ENCODE measurements at regions not wholly inside any gene's neighbourhood (a gene's known extent, or its start where the extent isn't known, plus 50 kb on each side); places are given as distances from the start of the nearest gene placed in this dataset.

DNA sequence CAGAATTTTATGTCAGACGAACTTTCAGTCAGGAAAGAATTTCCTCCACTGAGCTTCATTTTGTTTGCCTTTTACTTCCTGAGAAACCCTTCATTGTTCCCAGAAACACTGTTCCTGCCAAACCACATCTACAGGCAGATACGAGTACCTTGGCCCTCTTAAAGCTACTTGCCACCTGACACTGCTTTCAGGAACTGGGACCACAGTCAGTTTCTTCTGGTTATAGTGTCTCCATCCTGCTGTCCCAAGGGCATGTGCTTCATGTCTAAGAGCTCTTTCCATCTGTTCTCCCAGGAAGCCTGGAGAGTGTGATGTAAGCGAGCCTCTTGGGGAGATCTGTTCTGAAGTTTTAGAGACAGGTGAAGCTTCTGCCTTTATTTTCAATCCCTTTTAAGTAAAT, 161.7 kb upstream of the PLEKHA5 start:
- POLR2A ChIA-PET (ENCODE audit: unreplicated experiment) = no interaction called here

GRCh38 chr12:18969512-18969911, 160.0 kb upstream of the PLEKHA5 start:
- Histone ChIP-seq H3K4me2 (ENCODE audit: low read length) (no peak overlapping the region), H3K9me3 (ENCODE audit: low read length) (no peaks in the 10 kb centered on the region), H3K9me2 (replicated peaks; ENCODE audit: low read length) (no peaks in the 10 kb centered on the region), H3K36me3 (ENCODE audit: low read depth, low read length) (no peaks in the 10 kb centered on the region), H2AFZ (ENCODE audit: low read length) (no peak overlapping the region), H3K9ac (ENCODE audit: low read length) (no peak overlapping the region), H3K27ac (ENCODE audit: low read length) (no peak overlapping the region), H3K27me3 (ENCODE audit: low read length) (no peaks in the 10 kb centered on the region), H3K79me2 (ENCODE audit: low read length) (no peaks in the 10 kb centered on the region), H3F3A (ENCODE audit: low read length, unreplicated experiment) (no peaks in the 10 kb centered on the region), H3K4me3 (ENCODE audit: low read length) (no peak overlapping the region), H4K20me1 (ENCODE audit: low read length) (no peaks in the 10 kb centered on the region), H3K4me1 (ENCODE audit: insufficient read depth, low read length) (no peaks in the 10 kb centered on the region)
- intact Hi-C loops (cut with micrococcal nuclease) = no loop called here
- BruUV-seq (replicated peaks) = no TSS peak
- DNase-seq = no peak
- POLR2A ChIA-PET (ENCODE audit: unreplicated experiment) = no interaction called here
- no peak for ATAC-seq
- CTCF ChIA-PET = no interaction called here
- TF ChIP-seq EZH2phosphoT487 (IDR thresholded peaks at IDR 0.05; ENCODE audit: borderline replicate concordance, low read length) = no peak
- TF ChIP-seq CTCF (conservative IDR thresholded peaks at IDR 0.05; ENCODE audit: low read depth, low read length) = no peak
- no peak for TF ChIP-seq EZH2 (IDR thresholded peaks at IDR 0.05; ENCODE audit: low read length, unreplicated experiment)

More for the DNA sequence above, 161.7 kb upstream of the PLEKHA5 start:
- peak; percentile 29; the same call in 1 of the 2 replicates for ATAC-seq
- Histone ChIP-seq H3K4me2 (ENCODE audit: low read length) (no peak overlapping the region), H3K36me3 (ENCODE audit: low read depth, low read length) (no peaks in the 10 kb centered on the region), H4K20me1 (ENCODE audit: low read length) (no peaks in the 10 kb centered on the region), H3K9me3 (ENCODE audit: low read length) (no peaks in the 10 kb centered on the region), H3K9ac (ENCODE audit: low read length) (no peak overlapping the region), H3K4me1 (ENCODE audit: insufficient read depth, low read length) (no peaks in the 10 kb centered on the region), H3F3A (ENCODE audit: low read length, unreplicated experiment) (no peaks in the 10 kb centered on the region), H3K9me2 (replicated peaks; ENCODE audit: low read length) (no peaks in the 10 kb centered on the region), H3K4me3 (ENCODE audit: low read length) (no peak overlapping the region), H3K27ac (ENCODE audit: low read length) (no peak overlapping the region), H3K27me3 (ENCODE audit: low read length) (no peaks in the 10 kb centered on the region), H3K79me2 (ENCODE audit: low read length) (no peaks in the 10 kb centered on the region), H2AFZ (ENCODE audit: low read length) (no peak overlapping the region)
- TF ChIP-seq EZH2phosphoT487 (IDR thresholded peaks at IDR 0.05; ENCODE audit: borderline replicate concordance, low read length) (no peak), CTCF (conservative IDR thresholded peaks at IDR 0.05; ENCODE audit: low read depth, low read length) (no peak), EZH2 (IDR thresholded peaks at IDR 0.05; ENCODE audit: low read length, unreplicated experiment) (no peak)
- DNase-seq = peak; percentile 29
- CTCF ChIA-PET = no interaction called here
- BruUV-seq (replicated peaks) = no TSS peak
- intact Hi-C loops (cut with micrococcal nuclease) = no loop called here

DNA sequence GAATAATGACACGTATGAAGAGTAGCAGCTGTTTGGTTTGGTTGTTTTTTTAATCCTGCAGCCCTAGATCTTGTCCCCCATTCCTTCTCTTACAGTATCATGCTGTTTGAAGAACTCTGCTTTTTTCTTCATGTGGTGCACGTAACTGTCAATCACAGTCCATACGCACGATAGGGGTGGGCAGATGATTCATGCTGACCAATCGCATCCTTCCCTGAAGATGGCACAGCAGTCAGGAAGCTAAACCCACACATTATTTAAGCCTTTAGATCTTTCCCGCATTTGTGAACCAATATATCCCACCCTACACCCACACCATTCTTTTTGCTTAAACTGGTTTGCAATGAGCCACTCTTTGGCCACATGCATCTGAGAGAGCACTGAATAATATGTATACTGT, 158.9 kb upstream of the PLEKHA5 start:
- Histone ChIP-seq H3K79me2 (ENCODE audit: low read length) (no peaks in the 10 kb centered on the region), H3K27ac (ENCODE audit: low read length) (no peak overlapping the region), H3K4me1 (ENCODE audit: insufficient read depth, low read length) (no peaks in the 10 kb centered on the region), H3K4me2 (ENCODE audit: low read length) (no peak overlapping the region), H3K9ac (ENCODE audit: low read length) (no peak overlapping the region), H3F3A (ENCODE audit: low read length, unreplicated experiment) (no peaks in the 10 kb centered on the region), H3K36me3 (ENCODE audit: low read depth, low read length) (no peaks in the 10 kb centered on the region), H4K20me1 (ENCODE audit: low read length) (no peaks in the 10 kb centered on the region), H2AFZ (ENCODE audit: low read length) (no peak overlapping the region), H3K4me3 (ENCODE audit: low read length) (no peak overlapping the region), H3K9me3 (ENCODE audit: low read length) (no peaks in the 10 kb centered on the region), H3K9me2 (replicated peaks; ENCODE audit: low read length) (no peaks in the 10 kb centered on the region), H3K27me3 (ENCODE audit: low read length) (no peaks in the 10 kb centered on the region)
- DNase-seq (no peak), ATAC-seq (no peak)
- intact Hi-C loops (cut with micrococcal nuclease) = no loop called here
- ChIA-PET CTCF (no interaction called here), POLR2A (ENCODE audit: unreplicated experiment) (no interaction called here)
- no TSS peak for BruUV-seq (replicated peaks)
- TF ChIP-seq CTCF (conservative IDR thresholded peaks at IDR 0.05; ENCODE audit: low read depth, low read length) (no peak), EZH2 (IDR thresholded peaks at IDR 0.05; ENCODE audit: low read length, unreplicated experiment) (no peak), EZH2phosphoT487 (IDR thresholded peaks at IDR 0.05; ENCODE audit: borderline replicate concordance, low read length) (no peak)

Measured in PC-3 (cell line).